Karpas-422 (cell line): ENCODE measurements at regions not wholly inside any gene's neighbourhood (a gene's known extent, or its start where the extent isn't known, plus 50 kb on each side); places are given as distances from the start of the nearest gene placed in this dataset.

ENCODE experiments used
- DNase-seq: peaks from one replicate; pipeline ENCODE4 v3.0.0-alpha.2; 2015
- H2AFZ ChIP-seq: fragments of 200-600 bp; sonication (generic); 2 replicates; pipeline ENCODE4 v1.6.1; 2014; ENCODE audit warnings: antibody characterized with exemption, low read length, mixed read lengths
- H3K27ac ChIP-seq: fragments of 200-600 bp; sonication (generic); 2 replicates; pipeline ENCODE4 v1.5.1; 2014; ENCODE audit warnings: mild to moderate bottlenecking, low read length, moderate library complexity
- H3K27me3 ChIP-seq: fragments of 200-600 bp; sonication (generic); 2 replicates; pipeline ENCODE4 v1.6.1; 2014; ENCODE audit warnings: low read length, mixed read lengths
- H3K36me3 ChIP-seq: fragments of 200-600 bp; sonication (generic); 2 replicates; pipeline ENCODE4 v1.6.1; 2014; ENCODE audit warnings: low read length, mixed read lengths; ENCODE audit not compliant: insufficient read depth
- H3K4me1 ChIP-seq: fragments of 200-600 bp; sonication (generic); 2 replicates; pipeline ENCODE4 v1.6.1; 2014; ENCODE audit warnings: mild to moderate bottlenecking, low read length, mixed read lengths
- H3K4me2 ChIP-seq: fragments of 200-600 bp; sonication (generic); 2 replicates; pipeline ENCODE4 v1.6.1; 2014; ENCODE audit warnings: low read length, low read depth, mild to moderate bottlenecking; ENCODE audit not compliant: poor library complexity, severe bottlenecking
- H3K4me3 ChIP-seq: fragments of 200-600 bp; sonication (generic); 2 replicates; pipeline ENCODE4 v1.5.1; 2014; ENCODE audit warnings: mild to moderate bottlenecking, antibody characterized with exemption, low read length, mixed read lengths
- H3K79me2 ChIP-seq: fragments of 200-600 bp; sonication (generic); 2 replicates; pipeline ENCODE4 v1.6.1; 2014; ENCODE audit warnings: mild to moderate bottlenecking, low read length, mixed read lengths
- H3K9ac ChIP-seq: fragments of 200-600 bp; sonication (generic); 2 replicates; pipeline ENCODE4 v1.6.0; 2014; ENCODE audit warnings: low read length
- H3K9me2 ChIP-seq: fragments of 200-600 bp; sonication (generic), shearing (Covaris generic); replicated peaks from 2 replicates; pipeline ENCODE4 v1.6.0; 2014; ENCODE audit warnings: mild to moderate bottlenecking, low read length, moderate library complexity; ENCODE audit not compliant: insufficient read depth
- H3K9me3 ChIP-seq: fragments of 300-700, 200-600 bp; sonication (generic); 2 replicates; pipeline ENCODE4 v1.6.1; 2014; ENCODE audit warnings: low read length, mixed read lengths
- H4K20me1 ChIP-seq: fragments of 200-600 bp; sonication (generic); 2 replicates; pipeline ENCODE4 v1.6.1; 2014; ENCODE audit warnings: mild to moderate bottlenecking, antibody characterized with exemption, low read length, low read depth; ENCODE audit not compliant: insufficient read depth

GRCh38 chr6:119713903-119714302, 364.3 kb upstream of the MAN1A1 start:
- no peak overlapping the region for H3K27ac ChIP-seq
- no peaks in the 10 kb centered on the region for H3K27me3 ChIP-seq
- no peak overlapping the region for H3K4me3 ChIP-seq
- H3K9ac ChIP-seq, result no peak overlapping the region
- H2AFZ ChIP-seq, result no peak overlapping the region
- no peak overlapping the region for H3K4me2 ChIP-seq
- H3K36me3 ChIP-seq, result no peaks in the 10 kb centered on the region
- DNase-seq, result no peak
- no peaks in the 10 kb centered on the region for H4K20me1 ChIP-seq
- no peaks in the 10 kb centered on the region for H3K9me2 ChIP-seq
- no peaks in the 10 kb centered on the region for H3K4me1 ChIP-seq
- H3K79me2 ChIP-seq, result no peaks in the 10 kb centered on the region
- H3K9me3 ChIP-seq, result no peaks in the 10 kb centered on the region

DNA sequence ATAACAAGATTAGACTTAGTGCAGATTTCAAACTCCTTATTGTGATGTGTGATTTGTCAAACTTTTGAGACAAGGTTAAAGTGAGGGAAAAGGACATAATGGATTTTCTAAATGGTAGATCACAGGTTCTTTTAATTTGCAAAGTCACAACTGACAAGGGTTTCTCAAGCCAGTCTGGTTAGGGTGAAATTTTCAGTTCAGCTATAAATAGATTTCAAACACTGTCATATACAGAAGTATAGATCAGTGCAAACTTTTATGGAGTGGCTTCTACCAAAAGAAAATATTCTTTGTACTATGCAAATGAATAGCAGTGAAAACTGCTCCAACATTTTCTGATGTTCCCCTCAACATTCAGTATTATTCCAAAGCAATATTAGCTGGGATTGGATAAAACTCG, 337.1 kb upstream of the MAN1A1 start:
- Histone ChIP-seq H3K4me2 (no peak overlapping the region), H4K20me1 (no peaks in the 10 kb centered on the region), H3K9me2 (no peaks in the 10 kb centered on the region; the same call in 1 of the 2 replicates), H3K4me3 (no peak overlapping the region), H3K9ac (no peak overlapping the region), H3K27me3 (no peaks in the 10 kb centered on the region), H3K79me2 (no peaks in the 10 kb centered on the region), H3K27ac (no peak overlapping the region), H3K9me3 (no peaks in the 10 kb centered on the region), H3K4me1 (no peaks in the 10 kb centered on the region), H2AFZ (no peak overlapping the region), H3K36me3 (no peaks in the 10 kb centered on the region)
- DNase-seq, result no peak

GRCh38 chr6:119686240-119686639, 336.7 kb upstream of the MAN1A1 start:
- Histone ChIP-seq H2AFZ (no peak overlapping the region), H3K9me2 (no peaks in the 10 kb centered on the region; the same call in 1 of the 2 replicates), H3K36me3 (no peaks in the 10 kb centered on the region), H3K9me3 (no peaks in the 10 kb centered on the region), H3K4me3 (no peak overlapping the region), H3K79me2 (no peaks in the 10 kb centered on the region), H3K4me1 (no peaks in the 10 kb centered on the region), H3K27me3 (no peaks in the 10 kb centered on the region), H3K4me2 (no peak overlapping the region), H4K20me1 (no peaks in the 10 kb centered on the region), H3K9ac (no peak overlapping the region), H3K27ac (no peak overlapping the region)
- no peak for DNase-seq

GRCh38 chr6:119683671-119684070, 334.1 kb upstream of the MAN1A1 start:
- no peaks in the 10 kb centered on the region for H3K4me1 ChIP-seq
- no peaks in the 10 kb centered on the region for H3K9me3 ChIP-seq
- no peak overlapping the region for H3K4me2 ChIP-seq
- no peak overlapping the region for H3K4me3 ChIP-seq
- H3K27ac ChIP-seq, result no peak overlapping the region
- no peak for DNase-seq
- H2AFZ ChIP-seq, result no peak overlapping the region
- no peaks in the 10 kb centered on the region for H3K79me2 ChIP-seq
- H3K27me3 ChIP-seq, result no peaks in the 10 kb centered on the region
- no peak overlapping the region for H3K9ac ChIP-seq
- no peaks in the 10 kb centered on the region for H4K20me1 ChIP-seq
- no peaks in the 10 kb centered on the region for H3K36me3 ChIP-seq
- H3K9me2 ChIP-seq, result no peaks in the 10 kb centered on the region; the same call in 1 of the 2 replicates

DNA sequence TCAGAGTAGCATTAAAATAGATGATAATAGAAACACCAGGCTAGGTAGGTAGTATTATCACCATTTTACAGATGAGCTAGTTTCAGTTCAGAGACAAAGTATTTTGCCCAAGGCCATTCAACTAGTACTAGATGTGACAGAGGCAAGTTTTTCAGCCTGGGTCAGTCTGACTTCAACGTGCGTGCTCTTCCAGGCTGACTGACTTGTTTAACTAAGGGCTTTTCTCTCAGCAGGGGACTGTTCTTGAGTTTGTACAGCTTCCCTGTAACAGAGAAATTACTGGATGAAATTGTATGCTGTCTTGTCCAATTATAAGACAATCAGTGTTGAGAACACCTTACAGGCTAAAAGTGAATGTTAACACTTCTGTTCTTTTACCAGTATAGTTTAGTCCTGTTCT, 333.5 kb upstream of the MAN1A1 start:
- no peak for DNase-seq
- Histone ChIP-seq H3K9me3 (no peaks in the 10 kb centered on the region), H3K27me3 (no peaks in the 10 kb centered on the region), H3K4me3 (no peak overlapping the region), H3K4me1 (no peaks in the 10 kb centered on the region), H3K27ac (no peak overlapping the region), H3K79me2 (no peaks in the 10 kb centered on the region), H3K4me2 (no peak overlapping the region), H3K36me3 (no peaks in the 10 kb centered on the region), H3K9me2 (no peaks in the 10 kb centered on the region; the same call in 1 of the 2 replicates), H2AFZ (no peak overlapping the region), H4K20me1 (no peaks in the 10 kb centered on the region), H3K9ac (no peak overlapping the region)

DNA sequence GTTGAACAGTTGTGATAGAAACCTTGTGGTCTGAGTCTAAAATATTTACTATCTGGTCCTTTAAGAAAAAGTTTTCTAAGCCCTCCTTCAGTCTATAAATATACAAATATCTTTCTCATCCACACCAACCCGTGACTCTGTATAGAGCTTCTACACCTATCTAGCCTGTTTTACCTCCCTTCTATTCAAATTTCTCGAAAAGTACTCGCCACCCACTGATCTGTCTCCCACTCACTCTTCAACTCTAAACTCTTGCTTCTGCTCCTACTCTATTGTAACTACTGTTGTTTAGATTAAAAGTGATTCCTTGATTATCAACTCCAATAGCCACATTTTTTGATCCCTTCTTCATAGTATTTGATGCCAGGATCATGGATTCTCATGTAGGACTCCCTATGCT, 329.4 kb upstream of the MAN1A1 start:
- Histone ChIP-seq H3K4me1 (no peaks in the 10 kb centered on the region), H3K4me2 (no peak overlapping the region), H4K20me1 (no peaks in the 10 kb centered on the region), H3K27ac (no peak overlapping the region), H3K9ac (no peak overlapping the region), H3K36me3 (no peaks in the 10 kb centered on the region), H3K4me3 (no peak overlapping the region), H3K27me3 (no peaks in the 10 kb centered on the region), H3K79me2 (no peaks in the 10 kb centered on the region), H3K9me3 (no peaks in the 10 kb centered on the region), H2AFZ (no peak overlapping the region), H3K9me2 (no peaks in the 10 kb centered on the region)
- no peak for DNase-seq

DNA sequence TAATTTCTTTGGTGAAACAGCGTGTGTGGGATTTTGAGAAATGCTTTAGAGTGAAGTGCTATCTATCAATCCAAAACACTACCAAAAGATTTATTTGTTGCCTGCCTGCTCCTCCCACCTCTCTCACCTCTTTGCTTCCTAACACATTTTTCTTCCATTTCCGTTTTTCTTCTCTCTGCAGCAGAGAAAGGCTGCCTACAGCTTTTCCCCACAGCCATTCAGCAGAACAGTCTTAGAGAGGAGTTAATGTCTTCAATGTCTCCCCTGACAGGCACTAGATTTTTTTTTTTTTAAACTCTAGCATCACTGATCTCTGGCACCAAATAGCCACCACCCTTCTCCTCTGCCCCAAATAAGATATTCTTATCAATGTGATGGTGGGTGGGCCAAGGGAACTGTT, 327.8 kb upstream of the MAN1A1 start:
- no peaks in the 10 kb centered on the region for H3K36me3 ChIP-seq
- no peak overlapping the region for H3K4me2 ChIP-seq
- no peak overlapping the region for H3K9ac ChIP-seq
- no peak overlapping the region for H2AFZ ChIP-seq
- H3K27ac ChIP-seq, result no peak overlapping the region
- no peaks in the 10 kb centered on the region for H3K79me2 ChIP-seq
- no peak overlapping the region for H3K4me3 ChIP-seq
- DNase-seq, result no peak
- H4K20me1 ChIP-seq, result no peaks in the 10 kb centered on the region
- H3K9me3 ChIP-seq, result no peaks in the 10 kb centered on the region
- H3K27me3 ChIP-seq, result no peaks in the 10 kb centered on the region
- no peaks in the 10 kb centered on the region for H3K9me2 ChIP-seq
- no peaks in the 10 kb centered on the region for H3K4me1 ChIP-seq

DNA sequence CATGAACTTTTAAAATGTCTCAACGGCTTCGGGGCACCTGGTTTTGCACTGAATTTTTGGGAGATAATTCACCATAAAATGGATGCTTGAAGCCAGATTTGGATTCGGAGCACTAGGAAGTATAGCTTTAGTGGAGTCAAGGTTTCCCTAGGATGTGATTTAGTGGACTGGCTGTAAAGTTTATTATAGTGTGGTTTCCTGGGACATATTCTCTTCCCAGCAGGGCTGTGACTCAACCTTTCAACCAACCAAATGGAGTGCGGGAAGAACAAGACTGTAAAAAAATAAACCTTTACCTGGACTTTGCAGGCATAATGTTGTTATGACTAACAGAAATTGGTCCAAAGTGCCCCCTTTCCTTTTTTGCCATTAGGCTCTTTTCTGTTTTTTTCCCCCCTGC, 327.4 kb upstream of the MAN1A1 start:
- no peak for DNase-seq

GRCh38 chr6:119676230-119676629, 326.7 kb upstream of the MAN1A1 start:
- Histone ChIP-seq H4K20me1 (no peaks in the 10 kb centered on the region), H3K36me3 (no peaks in the 10 kb centered on the region), H3K9me2 (no peaks in the 10 kb centered on the region), H3K27me3 (no peaks in the 10 kb centered on the region), H3K9ac (no peak overlapping the region), H3K4me2 (no peak overlapping the region), H3K4me3 (no peak overlapping the region), H3K4me1 (no peaks in the 10 kb centered on the region), H3K9me3 (no peaks in the 10 kb centered on the region), H2AFZ (no peak overlapping the region), H3K27ac (no peak overlapping the region), H3K79me2 (no peaks in the 10 kb centered on the region)
- DNase-seq, result no peak

More for the DNA sequence above, 327.4 kb upstream of the MAN1A1 start:
- Histone ChIP-seq H3K27me3 (no peaks in the 10 kb centered on the region), H4K20me1 (no peaks in the 10 kb centered on the region), H3K4me2 (no peak overlapping the region), H3K4me3 (no peak overlapping the region), H3K9me2 (no peaks in the 10 kb centered on the region), H3K9ac (no peak overlapping the region), H3K36me3 (no peaks in the 10 kb centered on the region), H3K9me3 (no peaks in the 10 kb centered on the region), H3K27ac (no peak overlapping the region), H3K79me2 (no peaks in the 10 kb centered on the region), H3K4me1 (no peaks in the 10 kb centered on the region), H2AFZ (no peak overlapping the region)
